Fibroblast of pulmonary artery (primary cell): ENCODE measurements at regions not wholly inside any gene's neighbourhood (a gene's known extent, or its start where the extent isn't known, plus 50 kb on each side); places are given as distances from the start of the nearest gene placed in this dataset.
"Not testable (repeated sequence)": the region's sequence is repeated elsewhere in the genome, so short reads cannot be mapped to it uniquely, and the experiment has no call there.

Source experiments
- DNase-seq: peaks from one replicate; pipeline ENCODE4 v3.0.0-alpha.2; 2010; ENCODE audit warnings: low read depth
- H3K4me3 ChIP-seq: replicated peaks from 2 replicates; pipeline ENCODE4 v1.5.1; 2011; ENCODE audit warnings: low read depth, mild to moderate bottlenecking, control low read depth, low read length, moderate library complexity
- CTCF ChIP-seq: IDR thresholded peaks from 2 replicates; pipeline ENCODE4 v1.5.1; 2011; ENCODE audit warnings: mild to moderate bottlenecking, control low read depth, low read length, inconsistent platforms; ENCODE audit errors: missing control alignments

- no peak overlapping the region for H3K4me3 ChIP-seq
- no peak for TF ChIP-seq CTCF
- peak; percentile 84 for DNase-seq
These were observed 56.2 kb upstream of the NID2 start for GRCh38 chr14:52124791-52125684.

GRCh38 chr14:52122163-52122562 lies 53.3 kb upstream of the NID2 start:
- DNase-seq, H3K4me3 ChIP-seq: not testable (repeated sequence)

- no peak for DNase-seq
- no peak overlapping the region for H3K4me3 ChIP-seq
- TF ChIP-seq CTCF: no peak
These were observed 52.6 kb upstream of the NID2 start for GRCh38 chr14:52121441-52121840.

GRCh38 chr14:52119030-52119429 lies 50.2 kb upstream of the NID2 start:
- no peak for TF ChIP-seq CTCF
- no peak overlapping the region for H3K4me3 ChIP-seq
- no peak for DNase-seq
